ENCODE measurements at regions not wholly inside any gene's neighbourhood (a gene's known extent, or its start where the extent isn't known, plus 50 kb on each side); places are given as distances from the start of the nearest gene placed in this dataset.
A peak's percentile ranks its signal among the peaks of the same experiment; 100 is the strongest.

GRCh38 chr7:108684629-108685028, 115.0 kb downstream of the DNAJB9 start:
- no peak for TF ChIP-seq CTCF (IDR thresholded peaks at IDR 0.05; ENCODE audit: insufficient read depth, low read depth, low read length)
- DNase-seq (ENCODE audit: low read depth): peak; percentile 20
- H3K4me3 ChIP-seq (ENCODE audit: low read depth, low read length): no peak overlapping the region

GRCh38 chr7:108686494-108686893, 116.8 kb downstream of the DNAJB9 start:
- no peak for TF ChIP-seq CTCF (IDR thresholded peaks at IDR 0.05; ENCODE audit: insufficient read depth, low read depth, low read length)
- H3K4me3 ChIP-seq (ENCODE audit: low read depth, low read length): no peak overlapping the region
- DNase-seq (ENCODE audit: low read depth): no peak

GRCh38 chr7:108697254-108697653, 127.6 kb downstream of the DNAJB9 start:
- DNase-seq (ENCODE audit: low read depth): no peak
- no peak for TF ChIP-seq CTCF (IDR thresholded peaks at IDR 0.05; ENCODE audit: insufficient read depth, low read depth, low read length)
- H3K4me3 ChIP-seq (ENCODE audit: low read depth, low read length): no peak overlapping the region

- no peak for DNase-seq (ENCODE audit: low read depth)
- TF ChIP-seq CTCF (IDR thresholded peaks at IDR 0.05; ENCODE audit: insufficient read depth, low read depth, low read length): no peak
- no peak overlapping the region for H3K4me3 ChIP-seq (ENCODE audit: low read depth, low read length)
Measured at GRCh38 chr7:108711611-108712010, 141.9 kb downstream of the DNAJB9 start.

GRCh38 chr7:108716783-108717182, 147.1 kb downstream of the DNAJB9 start:
- TF ChIP-seq CTCF (IDR thresholded peaks at IDR 0.05; ENCODE audit: insufficient read depth, low read depth, low read length): no peak
- no peak overlapping the region for H3K4me3 ChIP-seq (ENCODE audit: low read depth, low read length)
- DNase-seq (ENCODE audit: low read depth): peak; percentile 94

- H3K4me3 ChIP-seq (ENCODE audit: low read depth, low read length): no peak overlapping the region
- peak; percentile 95 for DNase-seq (ENCODE audit: low read depth)
- TF ChIP-seq CTCF (IDR thresholded peaks at IDR 0.05; ENCODE audit: insufficient read depth, low read depth, low read length): no peak
Measured at GRCh38 chr7:108717781-108718180, 148.1 kb downstream of the DNAJB9 start.

- DNase-seq (ENCODE audit: low read depth): peak; percentile 81
- TF ChIP-seq CTCF (IDR thresholded peaks at IDR 0.05; ENCODE audit: insufficient read depth, low read depth, low read length): no peak
- H3K4me3 ChIP-seq (ENCODE audit: low read depth, low read length): no peak overlapping the region
Measured at GRCh38 chr7:108719631-108720030, 150.0 kb downstream of the DNAJB9 start.
